Neural progenitor cell (in vitro differentiated cells): ENCODE measurements at regions not wholly inside any gene's neighbourhood (a gene's known extent, or its start where the extent isn't known, plus 50 kb on each side); places are given as distances from the start of the nearest gene placed in this dataset.

ENCODE experiments used
- DNase-seq: peaks from one replicate; pipeline ENCODE4 v3.0.0-alpha.2; 2016; ENCODE audit warnings: low spot score
- H2AFZ ChIP-seq: fragments of 200-600 bp; sonication (generic); replicated peaks from 2 replicates; pipeline ENCODE4 v1.6.1; 2016; ENCODE audit warnings: antibody characterized with exemption
- H3F3A ChIP-seq: fragments of 200-600 bp; sonication (generic); 2 replicates; pipeline ENCODE4 v1.6.1; 2016; ENCODE audit warnings: antibody characterized with exemption, low read depth
- H3K27ac ChIP-seq: fragments of 200-600 bp; sonication (generic); 2 replicates; pipeline ENCODE4 v1.5.1; 2016; ENCODE audit warnings: mild to moderate bottlenecking
- H3K27me3 ChIP-seq: fragments of 200-600 bp; sonication (generic); 2 replicates; pipeline ENCODE4 v1.6.1; 2016; ENCODE audit warnings: mild to moderate bottlenecking, moderate library complexity
- H3K36me3 ChIP-seq: fragments of 200-600 bp; sonication (generic); 2 replicates; pipeline ENCODE4 v1.5.1; 2016
- H3K4me1 ChIP-seq: fragments of 200-600 bp; sonication (generic); 2 replicates; pipeline ENCODE4 v1.6.1; 2016; ENCODE audit warnings: mixed run types
- H3K4me2 ChIP-seq: fragments of 200-600 bp; sonication (generic); 2 replicates; pipeline ENCODE4 v1.6.1; 2016
- H3K4me3 ChIP-seq: fragments of 200-600 bp; sonication (generic); 2 replicates; pipeline ENCODE4 v1.5.1; 2016
- H3K79me2 ChIP-seq: fragments of 200-600 bp; sonication (generic); 2 replicates; pipeline ENCODE4 v1.6.1; 2016; ENCODE audit warnings: low read depth
- H3K9ac ChIP-seq: fragments of 200-600 bp; sonication (generic); 2 replicates; pipeline ENCODE4 v1.6.1; 2016
- H3K9me3 ChIP-seq: fragments of 200-600 bp; sonication (generic); 2 replicates; pipeline ENCODE4 v1.5.1; 2016; ENCODE audit warnings: low read depth
- H4K20me1 ChIP-seq: fragments of 200-600 bp; sonication (generic); 2 replicates; pipeline ENCODE4 v1.6.1; 2016; ENCODE audit warnings: low read depth
- H3K27ac Mint-ChIP-seq: 3 replicates; pipeline ENCODE4 v1.8.0; 2021; ENCODE audit warnings: mixed read lengths
- H3K27me3 Mint-ChIP-seq: 2 replicates; pipeline ENCODE4 v1.8.0; 2022; ENCODE audit warnings: low read depth, mild to moderate bottlenecking, inconsistent platforms, moderate library complexity, mixed read lengths; ENCODE audit not compliant: insufficient read depth
- H3K36me3 Mint-ChIP-seq: 3 replicates; pipeline ENCODE4 v1.8.0; 2021; ENCODE audit warnings: mixed read lengths
- H3K4me1 Mint-ChIP-seq: 3 replicates; pipeline ENCODE4 v1.8.0; 2021; ENCODE audit warnings: mixed read lengths
- H3K4me3 Mint-ChIP-seq: 3 replicates; pipeline ENCODE4 v1.8.0; 2021; ENCODE audit warnings: mild to moderate bottlenecking, moderate library complexity, mixed read lengths
- H3K9me3 Mint-ChIP-seq: 3 replicates; pipeline ENCODE4 v1.8.0; 2020; ENCODE audit warnings: mixed read lengths
- EZH2 ChIP-seq: fragments of 200-600 bp; sonication (generic); IDR thresholded peaks from 2 replicates; pipeline ENCODE4 v1.6.1; 2017; ENCODE audit warnings: antibody characterized with exemption, mild to moderate bottlenecking, moderate library complexity
- EZH2phosphoT487 ChIP-seq: fragments of 200-600 bp; sonication (generic); IDR thresholded peaks from 2 replicates; pipeline ENCODE4 v1.6.1; 2017; ENCODE audit warnings: antibody characterized with exemption
- TF ChIP-seq, protein P1 (sequence below): fragments of 200-600 bp; sonication (generic); IDR thresholded peaks from 2 replicates; pipeline ENCODE4 v1.5.1; 2017; ENCODE audit warnings: antibody characterized with exemption, mild to moderate bottlenecking

DNA sequence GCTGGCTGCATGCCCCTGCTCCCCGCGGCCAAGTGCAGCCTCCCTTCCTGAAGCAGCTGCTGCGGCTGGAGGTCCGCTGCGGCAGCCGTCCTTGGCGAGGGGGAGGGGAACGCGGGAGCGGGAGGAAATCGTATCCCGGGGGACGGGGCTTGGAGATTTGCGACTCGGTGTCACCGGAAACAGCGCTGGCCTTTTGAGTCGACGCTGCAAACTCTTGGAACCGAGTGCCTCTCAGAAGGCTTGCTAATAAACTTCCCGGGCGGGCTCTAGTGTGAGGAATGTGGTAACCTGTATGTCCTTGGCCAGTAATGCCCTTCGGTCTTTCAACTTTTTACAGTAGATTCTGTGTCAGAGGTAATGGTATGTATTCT lies 82.7 kb downstream of the PTPDC1 start:
- H3K36me3 Mint-ChIP-seq, result peaks cover 8% of the 10 kb centered on the region
- peaks cover 11% of the 10 kb centered on the region for H3K27me3 Mint-ChIP-seq
- Histone ChIP-seq H3K4me1 (peaks cover 8% of the 10 kb centered on the region), H3F3A (peaks cover 4% of the 10 kb centered on the region), H3K4me3 (peak overlapping the region; percentile 68), H3K27ac (peak overlapping the region; percentile 3), H3K79me2 (peaks cover 53% of the 10 kb centered on the region), H4K20me1 (peaks cover 53% of the 10 kb centered on the region), H3K36me3 (no peaks in the 10 kb centered on the region), H2AFZ (no peak overlapping the region), H3K27me3 (no peaks in the 10 kb centered on the region), H3K9me3 (no peaks in the 10 kb centered on the region), H3K4me2 (peak overlapping the region; percentile 84), H3K9ac (peak overlapping the region; percentile 30)
- TF ChIP-seq EZH2 (no peak), EZH2phosphoT487 (no peak)
- TF ChIP-seq, protein P1, sequence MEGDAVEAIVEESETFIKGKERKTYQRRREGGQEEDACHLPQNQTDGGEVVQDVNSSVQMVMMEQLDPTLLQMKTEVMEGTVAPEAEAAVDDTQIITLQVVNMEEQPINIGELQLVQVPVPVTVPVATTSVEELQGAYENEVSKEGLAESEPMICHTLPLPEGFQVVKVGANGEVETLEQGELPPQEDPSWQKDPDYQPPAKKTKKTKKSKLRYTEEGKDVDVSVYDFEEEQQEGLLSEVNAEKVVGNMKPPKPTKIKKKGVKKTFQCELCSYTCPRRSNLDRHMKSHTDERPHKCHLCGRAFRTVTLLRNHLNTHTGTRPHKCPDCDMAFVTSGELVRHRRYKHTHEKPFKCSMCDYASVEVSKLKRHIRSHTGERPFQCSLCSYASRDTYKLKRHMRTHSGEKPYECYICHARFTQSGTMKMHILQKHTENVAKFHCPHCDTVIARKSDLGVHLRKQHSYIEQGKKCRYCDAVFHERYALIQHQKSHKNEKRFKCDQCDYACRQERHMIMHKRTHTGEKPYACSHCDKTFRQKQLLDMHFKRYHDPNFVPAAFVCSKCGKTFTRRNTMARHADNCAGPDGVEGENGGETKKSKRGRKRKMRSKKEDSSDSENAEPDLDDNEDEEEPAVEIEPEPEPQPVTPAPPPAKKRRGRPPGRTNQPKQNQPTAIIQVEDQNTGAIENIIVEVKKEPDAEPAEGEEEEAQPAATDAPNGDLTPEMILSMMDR, result no peak
- DNase-seq, result peak; percentile 87
- peak overlapping the region; percentile 43 for H3K27ac Mint-ChIP-seq
- peak overlapping the region; percentile 93 for H3K4me3 Mint-ChIP-seq
- H3K4me1 Mint-ChIP-seq, result peaks cover 26% of the 10 kb centered on the region
- H3K9me3 Mint-ChIP-seq, result no peaks in the 10 kb centered on the region

DNA sequence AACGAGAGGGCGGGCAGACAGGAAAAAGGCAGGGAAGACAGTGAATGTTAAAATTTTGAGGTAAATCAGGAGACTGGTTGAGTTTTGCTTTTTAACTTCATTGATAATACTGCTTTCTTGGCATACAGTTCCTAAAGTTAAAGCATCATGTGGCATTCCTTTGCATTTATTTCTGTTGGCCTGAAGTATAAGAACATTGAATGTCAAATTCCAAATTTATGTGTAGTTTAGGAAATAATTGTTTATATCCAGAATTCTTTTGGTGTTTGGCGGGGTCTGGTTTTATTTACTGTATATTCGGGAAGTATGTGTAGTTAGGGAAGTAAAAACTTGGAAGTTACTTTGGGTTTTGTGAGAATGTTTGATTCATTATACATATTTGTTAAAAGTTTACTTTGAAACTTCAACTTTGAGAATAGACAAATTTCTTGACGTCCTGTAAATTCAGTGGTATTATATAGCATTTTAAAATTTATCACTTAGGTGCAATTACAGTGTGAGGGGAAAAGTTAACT lies 83.2 kb downstream of the PTPDC1 start:
- Histone ChIP-seq H3K27me3 (no peaks in the 10 kb centered on the region), H3K4me2 (peak overlapping the region; percentile 84), H2AFZ (no peak overlapping the region), H3K4me3 (peak overlapping the region; percentile 68), H3K36me3 (no peaks in the 10 kb centered on the region), H4K20me1 (peaks cover 57% of the 10 kb centered on the region), H3K9me3 (no peaks in the 10 kb centered on the region), H3F3A (peaks cover 4% of the 10 kb centered on the region), H3K4me1 (peaks cover 8% of the 10 kb centered on the region), H3K27ac (no peak overlapping the region), H3K9ac (peak overlapping the region; percentile 30), H3K79me2 (peaks cover 57% of the 10 kb centered on the region)
- DNase-seq, result no peak
- Mint-ChIP-seq H3K4me1 (peaks cover 26% of the 10 kb centered on the region), H3K27me3 (peaks cover 11% of the 10 kb centered on the region), H3K36me3 (peaks cover 8% of the 10 kb centered on the region), H3K4me3 (peak overlapping the region; percentile 93), H3K9me3 (no peaks in the 10 kb centered on the region), H3K27ac (peak overlapping the region; percentile 43)
- TF ChIP-seq, protein P1, result no peak
- TF ChIP-seq EZH2phosphoT487 (no peak), EZH2 (no peak)

DNA sequence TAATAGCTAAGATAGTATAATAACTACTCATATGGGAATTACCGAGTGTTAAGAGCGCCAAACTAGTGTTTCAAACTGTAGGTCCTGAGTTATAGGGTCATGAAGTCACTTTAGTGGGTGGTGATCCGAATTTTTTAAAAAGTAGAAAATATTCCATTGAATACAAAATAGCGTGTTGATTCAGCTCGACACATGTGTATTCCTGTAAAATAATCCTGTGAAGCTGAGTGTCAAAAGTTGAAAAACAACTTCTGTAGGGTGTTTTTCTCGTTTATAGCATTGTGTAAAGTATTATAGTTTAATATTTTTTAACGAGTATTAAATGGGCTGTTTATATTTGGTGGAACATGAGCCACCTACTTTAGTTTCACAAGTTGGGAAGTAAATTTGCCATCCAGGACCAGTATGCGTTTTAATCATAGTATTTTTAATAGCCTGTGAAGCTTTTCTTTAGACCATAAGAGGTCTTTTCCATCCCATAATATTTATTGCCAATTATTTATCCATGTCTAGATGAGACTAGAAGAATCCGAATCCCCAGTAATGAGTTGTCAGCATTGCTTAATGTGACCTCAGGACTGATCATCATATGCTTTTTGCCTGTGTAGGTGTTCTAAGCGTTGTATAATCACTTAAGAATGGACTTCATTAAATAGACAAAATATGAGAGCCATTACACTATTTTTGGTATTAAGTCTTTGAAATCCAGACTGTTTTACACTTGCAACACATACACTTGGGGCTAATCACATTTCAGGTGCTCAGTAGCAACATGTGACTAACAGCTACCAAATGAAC lies 84.1 kb downstream of the PTPDC1 start:
- Mint-ChIP-seq H3K9me3 (no peaks in the 10 kb centered on the region), H3K4me3 (peak overlapping the region; percentile 93), H3K36me3 (peaks cover 16% of the 10 kb centered on the region), H3K4me1 (peaks cover 26% of the 10 kb centered on the region), H3K27ac (no peak overlapping the region), H3K27me3 (peaks cover 11% of the 10 kb centered on the region)
- Histone ChIP-seq H3K79me2 (peaks cover 67% of the 10 kb centered on the region), H2AFZ (no peak overlapping the region), H4K20me1 (peaks cover 67% of the 10 kb centered on the region), H3K27me3 (no peaks in the 10 kb centered on the region), H3K36me3 (no peaks in the 10 kb centered on the region), H3K4me3 (peak overlapping the region; percentile 68), H3K27ac (no peak overlapping the region), H3K4me2 (peak overlapping the region; percentile 84), H3K9me3 (no peaks in the 10 kb centered on the region), H3K4me1 (peaks cover 8% of the 10 kb centered on the region), H3F3A (peaks cover 4% of the 10 kb centered on the region), H3K9ac (no peak overlapping the region)
- no peak for DNase-seq
- no peak for TF ChIP-seq EZH2phosphoT487
- TF ChIP-seq, protein P1, result no peak
- no peak for TF ChIP-seq EZH2
